Naive thymus-derived CD4-positive, alpha-beta T cell (primary cell): ENCODE measurements at regions not wholly inside any gene's neighbourhood (a gene's known extent, or its start where the extent isn't known, plus 50 kb on each side); places are given as distances from the start of the nearest gene placed in this dataset.

Experiments used
- ATAC-seq: fragments of 150-1000 bp; cut with Tn5 transposase; 2 replicates; pipeline ENCODE4 v1.10.0; 2021; ENCODE audit warnings: mild to moderate bottlenecking, moderate library complexity
- CTCF ChIA-PET: fragments of 350-600 bp; sonication (Branson Sonifier 250); formaldehyde crosslinking; loops from one replicate; lab custom pipeline; 2021; ENCODE audit warnings: antibody characterized with exemption; lab: Charles Lee
- POLR2A ChIA-PET: fragments of 350-600 bp; sonication (Branson Sonifier 250); formaldehyde crosslinking; loops from one replicate; lab custom pipeline; 2021; ENCODE audit warnings: antibody characterized with exemption, inconsistent platforms; lab: Charles Lee
- DNase-seq, 9 donors: peaks; one replicate each; pipeline versions ENCODE4 v3.0.0 to v3.0.0-alpha.2; 2020 to 2022; ENCODE audit warnings: mixed read lengths in 1 of 9
- H3K27ac ChIP-seq: one replicate; pipeline ENCODE4 v1.7.0; 2013; ENCODE audit warnings: mild to moderate bottlenecking, low read depth, low read length, moderate library complexity
- H3K27me3 ChIP-seq, 2 donors: one replicate each; pipeline ENCODE4 v1.7.0; 2013; ENCODE audit warnings: low read length in 2 of 2, mild to moderate bottlenecking in 2 of 2, moderate library complexity in 2 of 2; ENCODE audit not compliant: control insufficient read depth in 2 of 2, insufficient read depth in 2 of 2
- H3K36me3 ChIP-seq, 3 experiments: 1 replicate in 2 of 3; 2 replicates in 1 of 3; pipeline ENCODE4 v1.7.0; 2013; ENCODE audit warnings: low read length in 3 of 3, mild to moderate bottlenecking in 3 of 3, moderate library complexity in 1 of 3; ENCODE audit not compliant: insufficient read depth in 3 of 3, control insufficient read depth in 2 of 3
- H3K4me1 ChIP-seq, 2 donors: one replicate each; pipeline ENCODE4 v1.7.0; 2013; ENCODE audit warnings: low read length in 2 of 2, mild to moderate bottlenecking in 2 of 2, moderate library complexity in 1 of 2; ENCODE audit not compliant: control insufficient read depth in 2 of 2, insufficient read depth in 2 of 2
- H3K4me3 ChIP-seq: 2 replicates; pipeline ENCODE4 v1.7.0; 2013; ENCODE audit warnings: mild to moderate bottlenecking, low read length
- H3K9me3 ChIP-seq, 3 experiments: 1 replicate in 2 of 3; 2 replicates in 1 of 3; pipeline ENCODE4 v1.7.0; 2013; ENCODE audit warnings: low read length in 3 of 3; ENCODE audit not compliant: control insufficient read depth in 2 of 3
- H3K27ac Mint-ChIP-seq, 9 donors: one replicate each; pipeline ENCODE4 v1.8.0; 2020 to 2022; ENCODE audit warnings: mixed read lengths in 9 of 9, mild to moderate bottlenecking in 8 of 9, moderate library complexity in 5 of 9, inconsistent platforms in 2 of 9
- H3K27me3 Mint-ChIP-seq, 5 donors: one replicate each; pipeline ENCODE4 v1.8.0; 2021 to 2022; ENCODE audit warnings: mixed read lengths in 5 of 5, mild to moderate bottlenecking in 1 of 5
- H3K36me3 Mint-ChIP-seq, 5 donors: one replicate each; pipeline ENCODE4 v1.8.0; 2020 to 2022; ENCODE audit warnings: mixed read lengths in 5 of 5, mild to moderate bottlenecking in 3 of 5, inconsistent platforms in 1 of 5
- H3K4me1 Mint-ChIP-seq, 7 donors: one replicate each; pipeline ENCODE4 v1.8.0; 2020 to 2022; ENCODE audit warnings: mixed read lengths in 7 of 7, mild to moderate bottlenecking in 3 of 7, inconsistent platforms in 1 of 7
- H3K4me3 Mint-ChIP-seq, 10 donors: one replicate each; pipeline ENCODE4 v1.8.0; 2020 to 2022; ENCODE audit warnings: mild to moderate bottlenecking in 10 of 10, mixed read lengths in 10 of 10, moderate library complexity in 6 of 10, inconsistent platforms in 2 of 10
- H3K9me3 Mint-ChIP-seq, 11 donors: one replicate each; pipeline ENCODE4 v1.8.0; 2020 to 2022; ENCODE audit warnings: mixed read lengths in 11 of 11, mild to moderate bottlenecking in 4 of 11, inconsistent platforms in 1 of 11, moderate library complexity in 1 of 11
- intact Hi-C, 2 donors: fragments of 100-400 bp; cut with micrococcal nuclease; formaldehyde crosslinking; loops; one replicate each; pipeline ENCODE4 v1.15.1; 2023

DNA sequence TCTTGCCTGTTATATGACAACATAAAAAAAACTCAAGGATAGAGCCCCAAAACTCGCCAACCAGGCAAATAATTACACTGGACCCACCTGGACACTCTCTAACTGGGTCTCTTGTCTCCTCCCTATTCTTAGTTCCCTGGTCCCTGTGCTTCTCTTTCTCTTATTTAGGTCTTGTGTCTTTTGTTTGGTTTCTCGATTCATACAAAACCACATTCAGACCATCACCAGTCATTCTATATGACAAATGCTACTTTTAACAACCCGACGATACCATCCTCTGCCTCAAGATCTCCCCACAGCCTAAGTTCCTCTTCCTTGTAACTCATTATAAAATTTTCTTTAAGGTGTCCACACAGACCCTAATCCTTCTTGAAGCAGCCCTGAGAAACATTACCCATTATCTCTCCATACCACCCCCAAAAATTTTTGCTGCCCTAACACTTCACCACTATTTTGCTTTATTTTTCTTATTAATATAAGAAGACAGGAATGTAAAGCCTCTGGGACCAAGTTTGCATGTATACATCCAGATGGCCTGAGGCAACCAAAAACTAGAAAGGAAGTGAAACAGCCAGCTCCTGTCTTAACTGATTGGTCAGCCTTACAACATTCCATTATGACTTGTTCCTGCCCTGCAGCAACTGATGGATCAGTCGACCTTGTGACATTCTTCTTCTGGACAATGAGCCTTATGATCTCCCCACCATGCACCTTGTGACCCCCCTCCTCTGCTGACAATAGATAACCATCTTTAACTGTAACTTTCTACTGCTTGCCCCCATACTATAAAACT lies 638.2 kb downstream of the AMY1C start:
- ATAC-seq = no peak
- Mint-ChIP-seq H3K4me3 (no peak overlapping the region), H3K4me1 (no peaks in the 10 kb centered on the region), H3K27me3 (no peaks in the 10 kb centered on the region), H3K27ac (no peak overlapping the region), H3K36me3 (no peaks in the 10 kb centered on the region), H3K9me3 (peaks cover 3 to 22% (median 9%) of the 10 kb centered on the region in 11 donors)
- Histone ChIP-seq H3K4me3 (no peak overlapping the region), H3K4me1 (no peaks in the 10 kb centered on the region), H3K36me3 (no peaks in the 10 kb centered on the region), H3K27me3 (no peaks in the 10 kb centered on the region), H3K27ac (no peak overlapping the region), H3K9me3 (peaks cover 0 to 3% (median 0%) of the 10 kb centered on the region in 3 experiments)
- CTCF ChIA-PET = no interaction called here
- intact Hi-C loops = no loop called here
- POLR2A ChIA-PET = no interaction called here
- no peak for DNase-seq

DNA sequence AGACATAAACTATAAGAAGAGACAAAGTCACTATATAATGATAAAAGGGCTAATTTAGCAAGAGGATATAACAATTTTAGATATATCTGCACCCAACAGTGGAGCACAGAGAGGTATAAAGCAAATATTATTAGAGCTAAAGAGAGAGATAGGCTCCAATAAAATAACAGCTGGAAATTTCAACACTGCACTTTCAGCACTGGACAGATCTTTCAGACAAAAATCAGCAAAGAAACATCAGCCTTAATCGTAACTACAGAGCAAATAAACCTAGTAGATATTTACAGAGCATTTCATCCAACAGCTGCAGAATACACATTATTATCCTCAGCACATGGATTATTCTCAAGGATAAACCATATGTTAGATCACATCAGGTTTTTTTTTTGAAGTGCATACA lies 642.9 kb downstream of the AMY1C start:
- H3K27ac ChIP-seq = no peak overlapping the region
- no peaks in the 10 kb centered on the region for H3K9me3 ChIP-seq
- H3K27me3 ChIP-seq = no peaks in the 10 kb centered on the region
- H3K36me3 ChIP-seq = no peaks in the 10 kb centered on the region
- CTCF ChIA-PET = no interaction called here
- no peaks in the 10 kb centered on the region for H3K36me3 Mint-ChIP-seq
- peaks cover 4 to 42% (median 13%) of the 10 kb centered on the region in 11 donors for H3K9me3 Mint-ChIP-seq
- H3K4me3 Mint-ChIP-seq = no peak overlapping the region
- ATAC-seq (no peak), DNase-seq (no peak)
- H3K27ac Mint-ChIP-seq = no peak overlapping the region
- no peak overlapping the region for H3K4me3 ChIP-seq
- H3K27me3 Mint-ChIP-seq = no peaks in the 10 kb centered on the region
- intact Hi-C loops = no loop called here
- POLR2A ChIA-PET = no interaction called here
- no peaks in the 10 kb centered on the region for H3K4me1 Mint-ChIP-seq
- H3K4me1 ChIP-seq = no peaks in the 10 kb centered on the region

DNA sequence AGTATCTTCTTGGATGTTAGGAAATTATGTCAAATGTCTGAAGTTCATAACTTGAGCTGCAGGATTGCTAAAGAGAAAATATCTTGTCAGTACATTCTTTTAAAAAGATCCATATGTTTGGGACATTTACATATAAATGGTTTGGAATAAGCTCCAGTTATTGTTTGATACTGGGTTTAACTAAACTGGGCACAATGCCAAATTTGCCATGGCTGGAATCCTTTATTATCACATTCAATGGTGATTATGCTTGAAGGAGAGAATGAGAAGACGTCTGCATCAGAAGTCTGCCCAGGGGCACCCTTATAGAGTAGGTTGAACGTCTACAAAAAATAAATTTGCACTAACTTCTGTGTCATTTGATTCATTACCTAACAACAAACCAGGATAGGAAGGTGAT lies 652.5 kb downstream of the AMY1C start:
- Histone ChIP-seq H3K27me3 (no peaks in the 10 kb centered on the region), H3K27ac (no peak overlapping the region), H3K36me3 (no peaks in the 10 kb centered on the region), H3K9me3 (no peaks in the 10 kb centered on the region), H3K4me3 (no peak overlapping the region), H3K4me1 (no peaks in the 10 kb centered on the region)
- DNase-seq = no peak
- no peaks in the 10 kb centered on the region for H3K36me3 Mint-ChIP-seq
- H3K9me3 Mint-ChIP-seq = peaks cover 0 to 28% (median 5%) of the 10 kb centered on the region in 11 donors
- no peak for ATAC-seq
- H3K27me3 Mint-ChIP-seq = no peaks in the 10 kb centered on the region
- ChIA-PET POLR2A (no interaction called here), CTCF (no interaction called here)
- H3K27ac Mint-ChIP-seq = no peak overlapping the region
- intact Hi-C loops = no loop called here
- H3K4me3 Mint-ChIP-seq = no peak overlapping the region
- no peaks in the 10 kb centered on the region for H3K4me1 Mint-ChIP-seq

- Mint-ChIP-seq H3K9me3 (peaks cover 0 to 16% (median 7%) of the 10 kb centered on the region in 11 donors), H3K4me3 (no peak overlapping the region)
- intact Hi-C loops = no loop called here
Observed at GRCh38 chr1:104403883-104404282, 654.2 kb downstream of the AMY1C start.

GRCh38 chr1:104406728-104407127 lies 657.0 kb downstream of the AMY1C start:
- no peak overlapping the region for H3K4me3 ChIP-seq
- Mint-ChIP-seq H3K27me3 (no peaks in the 10 kb centered on the region), H3K27ac (no peak overlapping the region), H3K9me3 (peaks cover 2 to 29% (median 12%) of the 10 kb centered on the region in 11 donors), H3K4me1 (no peaks in the 10 kb centered on the region), H3K36me3 (no peaks in the 10 kb centered on the region), H3K4me3 (no peak overlapping the region)
- CTCF ChIA-PET = no interaction called here
- H3K4me1 ChIP-seq = no peaks in the 10 kb centered on the region
- H3K9me3 ChIP-seq = no peaks in the 10 kb centered on the region
- no peak for ATAC-seq
- DNase-seq = no peak
- POLR2A ChIA-PET = no interaction called here
- no peaks in the 10 kb centered on the region for H3K27me3 ChIP-seq
- intact Hi-C loops = no loop called here
- H3K36me3 ChIP-seq = no peaks in the 10 kb centered on the region
- H3K27ac ChIP-seq = no peak overlapping the region

More at GRCh38 chr1:104403883-104404282, 654.2 kb downstream of the AMY1C start:
- no peak overlapping the region for H3K27ac ChIP-seq
- no peak for DNase-seq
- H3K27me3 Mint-ChIP-seq = no peaks in the 10 kb centered on the region
- no peak overlapping the region for H3K4me3 ChIP-seq
- H3K36me3 Mint-ChIP-seq = no peaks in the 10 kb centered on the region
- ATAC-seq = no peak
- no peak overlapping the region for H3K27ac Mint-ChIP-seq
- no peaks in the 10 kb centered on the region for H3K4me1 ChIP-seq
- H3K9me3 ChIP-seq = no peaks in the 10 kb centered on the region
- H3K36me3 ChIP-seq = no peaks in the 10 kb centered on the region
- ChIA-PET CTCF (no interaction called here), POLR2A (no interaction called here)
- H3K27me3 ChIP-seq = no peaks in the 10 kb centered on the region
- H3K4me1 Mint-ChIP-seq = no peaks in the 10 kb centered on the region

DNA sequence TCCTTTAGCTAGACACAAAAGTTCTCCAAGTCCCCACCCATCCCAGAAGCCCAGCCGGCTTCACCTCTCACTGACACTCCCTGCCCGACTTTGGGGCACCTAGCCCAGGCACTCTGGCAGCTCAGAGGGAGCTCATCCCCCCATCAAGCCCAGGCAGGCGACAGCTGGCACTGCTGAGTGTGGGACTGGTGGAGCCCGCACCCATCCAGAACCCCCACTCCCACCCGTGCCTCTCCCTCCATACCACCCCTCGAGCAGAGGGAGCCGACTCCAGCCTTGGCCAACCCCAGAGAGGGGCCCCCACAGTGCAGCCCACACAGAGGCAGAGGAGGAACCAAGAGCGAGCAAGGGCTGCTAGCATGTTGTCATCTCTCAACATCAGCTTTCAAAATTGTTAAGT lies 658.6 kb downstream of the AMY1C start:
- Histone ChIP-seq H3K27me3 (no peaks in the 10 kb centered on the region), H3K9me3 (no peaks in the 10 kb centered on the region), H3K27ac (no peak overlapping the region), H3K4me1 (no peaks in the 10 kb centered on the region), H3K4me3 (no peak overlapping the region), H3K36me3 (no peaks in the 10 kb centered on the region)
- peaks cover 2 to 29% (median 7%) of the 10 kb centered on the region in 11 donors for H3K9me3 Mint-ChIP-seq
- ChIA-PET POLR2A (no interaction called here), CTCF (no interaction called here)
- H3K36me3 Mint-ChIP-seq = no peaks in the 10 kb centered on the region
- DNase-seq (no peak), ATAC-seq (no peak)
- H3K27me3 Mint-ChIP-seq = no peaks in the 10 kb centered on the region
- H3K4me1 Mint-ChIP-seq = no peaks in the 10 kb centered on the region
- H3K4me3 Mint-ChIP-seq = no peak overlapping the region
- no peak overlapping the region for H3K27ac Mint-ChIP-seq
- intact Hi-C loops = no loop called here

DNA sequence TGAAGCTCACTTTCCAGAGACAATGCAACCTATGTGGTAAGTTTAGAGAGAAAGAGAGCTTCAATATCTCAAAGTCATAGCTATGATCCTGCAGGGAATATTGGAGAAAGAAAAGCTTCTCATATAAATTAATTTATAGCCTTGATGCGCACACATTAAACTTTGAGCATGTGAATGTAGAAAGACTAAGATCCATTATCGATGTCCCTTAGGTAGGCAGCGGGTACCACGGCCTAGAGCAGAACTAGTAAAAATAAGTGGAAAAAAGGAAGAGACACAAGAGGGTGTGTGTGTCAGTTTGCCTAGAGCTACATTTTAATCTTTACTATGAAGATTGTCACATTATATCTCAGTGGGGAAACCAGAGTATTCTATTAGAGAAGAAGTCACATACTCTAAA lies 685.6 kb downstream of the AMY1C start:
- Histone ChIP-seq H3K27ac (no peak overlapping the region), H3K4me3 (no peak overlapping the region), H3K9me3 (no peaks in the 10 kb centered on the region), H3K36me3 (no peaks in the 10 kb centered on the region), H3K27me3 (no peaks in the 10 kb centered on the region), H3K4me1 (no peaks in the 10 kb centered on the region)
- no peaks in the 10 kb centered on the region for H3K4me1 Mint-ChIP-seq
- H3K4me3 Mint-ChIP-seq = no peak overlapping the region
- CTCF ChIA-PET = no interaction called here
- H3K27me3 Mint-ChIP-seq = no peaks in the 10 kb centered on the region
- ATAC-seq (no peak), DNase-seq (no peak)
- no peak overlapping the region for H3K27ac Mint-ChIP-seq
- peaks cover 0 to 32% (median 7%) of the 10 kb centered on the region in 11 donors for H3K9me3 Mint-ChIP-seq
- intact Hi-C loops = no loop called here
- POLR2A ChIA-PET = no interaction called here
- no peaks in the 10 kb centered on the region for H3K36me3 Mint-ChIP-seq
